Erythroblast (primary cell): ENCODE measurements at regions not wholly inside any gene's neighbourhood (a gene's known extent, or its start where the extent isn't known, plus 50 kb on each side); places are given as distances from the start of the nearest gene placed in this dataset.
A peak's percentile ranks its signal among the peaks of the same experiment; 100 is the strongest.

Experiments
- DNase-seq, 2 experiments: peaks; one replicate each; lab custom pipeline; 2025; lab: John Stamatoyannopoulos, UW
- GATA1 ChIP-seq: IDR thresholded peaks from 2 replicates; pipeline ENCODE4 v1.6.1; 2011; ENCODE audit warnings: low read depth, mild to moderate bottlenecking, control low read depth, low read length, moderate library complexity
- POLR2A ChIP-seq: IDR thresholded peaks from 2 replicates; pipeline ENCODE4 v1.6.1; 2011; ENCODE audit warnings: mild to moderate bottlenecking, low read length

DNA sequence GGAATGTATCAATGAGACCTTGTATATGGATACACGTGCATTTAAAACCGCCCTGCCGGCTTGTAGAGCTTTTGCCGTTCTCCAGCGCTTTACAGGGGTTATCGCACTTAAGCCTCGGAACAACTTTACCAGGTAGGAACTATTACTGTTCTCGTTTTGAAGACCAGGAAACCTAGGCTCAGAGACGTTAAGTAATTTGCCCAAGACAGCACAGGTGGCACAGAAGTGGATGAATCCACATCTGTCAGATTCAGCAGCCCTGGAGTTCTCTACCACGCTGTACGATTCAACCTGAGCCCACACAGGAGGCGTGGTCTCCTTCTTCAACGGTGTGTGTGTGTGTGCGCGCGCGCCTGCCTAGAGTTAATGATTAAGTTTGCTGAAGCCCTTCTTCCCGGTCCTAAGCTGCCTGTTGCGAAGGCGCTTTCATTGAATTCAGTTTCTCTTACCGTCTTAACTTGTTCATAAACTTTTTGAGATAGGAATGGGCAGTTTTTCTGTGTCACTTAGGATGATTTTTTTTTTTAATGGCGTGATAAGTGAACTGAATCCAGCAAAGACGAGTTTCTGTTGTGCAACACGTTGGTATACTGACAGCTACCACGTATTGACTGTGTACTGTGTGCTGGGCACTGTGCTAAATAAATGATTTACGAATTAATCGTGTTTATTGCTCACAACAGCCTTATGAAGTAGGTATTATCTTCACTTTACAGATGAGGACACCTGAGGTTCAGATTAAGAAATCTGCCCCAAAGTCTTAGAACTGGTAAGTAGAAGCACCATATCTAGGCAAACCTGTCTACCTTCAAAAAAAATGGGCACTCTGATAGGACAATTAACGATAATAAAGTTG lies 67.4 kb downstream of the KCNRG start:
- DNase-seq: peak; percentile 88 to 89
- no peak for TF ChIP-seq POLR2A

DNA sequence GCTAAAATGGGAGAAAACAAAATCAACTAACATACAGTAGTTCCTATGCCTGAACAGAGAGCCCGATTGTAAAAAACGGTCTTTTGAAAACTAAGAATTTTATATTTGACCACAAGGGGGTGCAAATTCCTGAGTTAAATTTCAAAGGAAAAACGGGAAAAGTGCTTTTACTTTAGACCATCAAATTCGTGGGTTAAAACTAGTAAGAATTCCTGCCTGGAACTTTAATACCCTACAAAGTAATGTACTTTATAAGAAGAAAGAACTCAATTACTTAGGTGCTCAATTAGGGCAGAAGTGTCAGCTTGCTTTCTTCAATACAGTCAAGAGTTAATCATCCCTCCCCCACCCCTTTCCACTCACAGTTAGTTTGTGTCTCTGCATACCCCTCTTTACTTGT lies 69.8 kb downstream of the KCNRG start:
- DNase-seq: peak; percentile 47 to 73
- TF ChIP-seq GATA1 (no peak), POLR2A (no peak)

- no peak for TF ChIP-seq POLR2A
- no peak for TF ChIP-seq GATA1
Measured at GRCh38 chr13:50089633-50090032, 74.4 kb downstream of the KCNRG start.

GRCh38 chr13:50090211-50090610 lies 75.0 kb downstream of the KCNRG start:
- no peak for DNase-seq
- TF ChIP-seq GATA1: no peak
- no peak for TF ChIP-seq POLR2A

More at GRCh38 chr13:50089633-50090032, 74.4 kb downstream of the KCNRG start:
- no peak for DNase-seq

- TF ChIP-seq GATA1 (no peak), POLR2A (no peak)
- DNase-seq: no peak
Measured at GRCh38 chr13:50094615-50095293, 79.5 kb downstream of the KCNRG start.

DNA sequence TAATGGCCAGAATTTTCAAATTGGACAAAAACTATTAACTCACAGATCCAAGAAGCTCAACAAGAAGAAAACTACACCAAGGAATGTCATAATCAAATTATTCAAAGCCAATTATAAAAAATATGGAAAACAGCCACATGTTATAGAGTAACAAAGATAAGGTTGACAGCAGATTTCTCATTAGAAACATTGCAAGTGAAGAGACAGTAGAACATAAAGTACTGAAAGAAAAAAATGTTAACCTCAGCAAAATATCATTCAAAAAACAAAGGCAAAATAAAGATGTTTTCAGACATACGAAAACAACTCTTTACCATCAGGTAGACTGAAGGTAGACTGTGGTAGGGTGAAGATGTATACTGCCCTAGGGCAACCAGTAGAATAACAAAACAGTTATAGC lies 83.4 kb downstream of the KCNRG start:
- no peak for DNase-seq
- TF ChIP-seq POLR2A (no peak), GATA1 (no peak)

GRCh38 chr13:50099473-50099872 lies 84.2 kb downstream of the KCNRG start:
- TF ChIP-seq POLR2A: no peak
- TF ChIP-seq GATA1: no peak
- no peak for DNase-seq

GRCh38 chr13:50101590-50101989 lies 86.3 kb downstream of the KCNRG start:
- no peak for TF ChIP-seq POLR2A
- no peak for TF ChIP-seq GATA1
- DNase-seq: no peak

DNA sequence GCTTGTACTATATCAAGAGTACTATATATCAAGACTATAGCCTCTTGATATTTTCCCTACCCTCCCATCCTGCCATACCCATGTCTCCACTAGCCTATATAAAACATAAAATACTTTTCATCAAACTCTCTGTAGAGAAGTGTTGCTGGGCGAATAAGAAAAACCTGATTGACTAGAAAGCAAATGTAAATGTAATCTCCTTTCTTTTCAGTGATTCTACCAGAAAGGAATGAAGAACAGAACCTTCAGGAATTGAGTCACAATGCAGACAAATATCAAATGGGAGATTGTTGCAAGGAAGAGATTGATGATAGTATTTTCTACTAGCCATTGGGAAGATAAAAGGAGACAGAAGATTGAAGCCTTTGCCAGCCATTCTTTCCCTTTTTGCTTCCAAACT lies 89.2 kb downstream of the KCNRG start:
- no peak for DNase-seq
- TF ChIP-seq GATA1: no peak
- TF ChIP-seq POLR2A: no peak

DNA sequence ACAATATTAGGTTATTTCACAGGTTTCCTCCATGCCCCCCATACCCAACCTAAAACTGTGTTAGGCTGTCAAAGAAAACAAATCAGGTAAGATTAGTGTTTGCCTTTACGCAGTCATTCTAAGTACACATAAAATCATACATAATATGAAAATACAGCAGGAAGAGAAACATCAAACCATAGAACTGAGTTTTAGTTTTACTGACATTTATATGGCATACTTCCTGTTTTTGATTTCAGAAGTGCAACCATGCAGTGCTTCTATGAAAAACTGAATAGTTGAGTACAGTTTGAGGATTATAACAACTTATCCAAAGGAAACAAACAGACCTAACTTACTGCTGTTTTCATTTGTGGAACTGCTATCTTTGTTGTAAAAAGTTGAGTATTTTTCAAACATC lies 91.3 kb downstream of the KCNRG start:
- DNase-seq: no peak
- TF ChIP-seq POLR2A: no peak
- TF ChIP-seq GATA1: no peak

DNA sequence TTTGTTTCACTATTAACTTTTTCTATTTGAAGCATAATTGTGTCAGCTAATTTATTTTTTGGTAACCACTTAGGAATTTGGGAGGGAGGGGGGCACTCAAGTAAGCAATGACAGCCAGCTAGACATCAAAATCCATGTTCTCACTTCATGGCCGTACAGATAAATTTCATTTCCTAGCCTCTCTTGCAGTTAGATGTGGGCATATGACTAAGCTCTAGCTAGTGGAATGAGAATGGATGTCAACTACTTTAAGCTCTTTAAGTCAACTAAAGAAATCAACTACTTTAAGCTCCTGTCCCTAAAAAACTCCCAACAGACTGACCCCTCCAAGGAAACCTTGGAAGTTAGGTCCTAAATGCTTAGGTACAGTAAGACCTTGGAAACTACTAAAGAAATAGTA lies 92.0 kb downstream of the KCNRG start:
- DNase-seq: no peak
- TF ChIP-seq POLR2A (no peak), GATA1 (no peak)

DNA sequence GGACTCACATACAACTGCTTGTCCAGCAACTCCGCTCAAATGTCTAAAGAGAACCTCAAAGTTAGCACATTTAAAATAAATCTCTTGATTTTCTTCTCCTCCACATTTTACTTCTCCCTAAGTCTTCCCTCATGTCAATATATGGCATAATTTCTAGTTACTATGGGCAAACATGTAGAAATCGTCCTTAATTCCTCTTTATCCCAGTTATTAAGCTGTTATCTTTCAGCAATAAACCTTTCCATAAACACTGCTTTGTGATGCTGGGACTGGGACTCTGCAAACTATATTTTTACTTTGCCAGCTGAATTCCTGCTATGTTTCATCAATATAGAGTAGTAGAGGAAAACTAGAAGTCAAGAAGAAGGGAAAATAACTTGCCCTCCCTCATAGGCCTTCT lies 99.7 kb downstream of the KCNRG start:
- no peak for DNase-seq
- no peak for TF ChIP-seq POLR2A
- TF ChIP-seq GATA1: no peak

DNA sequence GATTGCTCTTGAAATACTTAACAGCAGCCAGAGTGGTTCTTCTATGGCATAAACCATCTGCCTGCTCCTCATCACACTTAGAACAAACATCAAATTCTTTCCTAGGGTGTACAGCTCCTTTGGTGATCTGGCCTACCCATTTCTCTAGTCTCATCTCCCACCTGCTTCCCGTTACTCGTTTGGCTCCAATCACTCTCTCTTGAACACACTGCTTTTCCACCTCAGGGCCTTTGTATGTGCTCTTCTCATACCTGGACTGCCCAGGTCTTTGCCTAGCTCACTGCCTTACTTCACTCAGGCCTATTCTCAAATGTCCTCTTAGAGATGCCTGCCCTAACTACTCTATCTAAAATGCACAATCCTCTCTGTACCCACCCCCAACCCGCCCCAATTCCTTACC lies 100.5 kb downstream of the KCNRG start:
- no peak for DNase-seq
- TF ChIP-seq GATA1: no peak

GRCh38 chr13:50116430-50116973 lies 101.3 kb downstream of the KCNRG start:
- no peak for DNase-seq
- TF ChIP-seq POLR2A (no peak), GATA1 (no peak)

DNA sequence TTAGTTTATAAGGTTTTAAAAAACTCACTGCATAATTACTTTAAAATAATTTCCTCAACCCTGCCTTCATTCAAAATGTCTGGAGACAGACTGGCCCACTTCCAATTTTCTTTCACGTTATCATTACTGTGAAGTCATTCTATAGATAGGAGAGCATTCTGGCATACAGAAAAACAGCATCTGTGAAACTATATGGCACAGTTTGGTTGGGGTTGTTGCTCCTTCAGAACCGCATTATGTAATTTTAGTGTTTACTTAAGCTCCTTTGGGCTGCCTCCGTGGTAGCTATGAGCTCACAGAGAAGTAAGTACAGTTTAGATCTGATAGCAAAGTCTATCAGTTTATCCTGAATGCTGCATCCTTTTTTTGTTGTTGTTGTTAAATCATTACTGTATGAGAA lies 104.3 kb downstream of the KCNRG start:
- peak; percentile 89 to 90 for DNase-seq
- TF ChIP-seq POLR2A (no peak), GATA1 (no peak)
